ENCODE measurements at regions not wholly inside any gene's neighbourhood (a gene's known extent, or its start where the extent isn't known, plus 50 kb on each side); places are given as distances from the start of the nearest gene placed in this dataset.

DNA sequence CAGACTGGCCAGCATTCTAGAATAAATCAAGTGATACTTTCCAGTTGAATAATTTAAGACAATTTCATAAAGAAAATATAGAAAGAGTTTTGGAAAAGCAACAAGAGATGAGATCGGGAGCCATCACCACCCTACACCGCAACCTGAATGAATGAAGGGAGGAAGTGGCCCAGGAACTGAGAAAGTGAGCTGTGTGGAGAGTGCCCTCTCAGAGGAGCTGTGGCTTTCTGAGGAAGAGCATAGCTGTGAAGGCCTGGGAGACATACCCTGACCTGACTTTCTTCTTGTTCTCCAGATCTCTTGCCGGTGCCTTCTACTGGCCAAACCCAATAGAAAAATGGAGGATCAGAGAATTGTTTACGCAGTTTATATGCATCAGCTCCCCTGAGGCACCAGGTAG, 79.3 kb upstream of the TSPAN8 start:
- no peak overlapping the region for H3K27ac ChIP-seq
- peaks cover 0 to 20% (median 0%) of the 10 kb centered on the region in 4 donors for H3K4me1 ChIP-seq
- no peak for DNase-seq
- TF ChIP-seq, protein P1, sequence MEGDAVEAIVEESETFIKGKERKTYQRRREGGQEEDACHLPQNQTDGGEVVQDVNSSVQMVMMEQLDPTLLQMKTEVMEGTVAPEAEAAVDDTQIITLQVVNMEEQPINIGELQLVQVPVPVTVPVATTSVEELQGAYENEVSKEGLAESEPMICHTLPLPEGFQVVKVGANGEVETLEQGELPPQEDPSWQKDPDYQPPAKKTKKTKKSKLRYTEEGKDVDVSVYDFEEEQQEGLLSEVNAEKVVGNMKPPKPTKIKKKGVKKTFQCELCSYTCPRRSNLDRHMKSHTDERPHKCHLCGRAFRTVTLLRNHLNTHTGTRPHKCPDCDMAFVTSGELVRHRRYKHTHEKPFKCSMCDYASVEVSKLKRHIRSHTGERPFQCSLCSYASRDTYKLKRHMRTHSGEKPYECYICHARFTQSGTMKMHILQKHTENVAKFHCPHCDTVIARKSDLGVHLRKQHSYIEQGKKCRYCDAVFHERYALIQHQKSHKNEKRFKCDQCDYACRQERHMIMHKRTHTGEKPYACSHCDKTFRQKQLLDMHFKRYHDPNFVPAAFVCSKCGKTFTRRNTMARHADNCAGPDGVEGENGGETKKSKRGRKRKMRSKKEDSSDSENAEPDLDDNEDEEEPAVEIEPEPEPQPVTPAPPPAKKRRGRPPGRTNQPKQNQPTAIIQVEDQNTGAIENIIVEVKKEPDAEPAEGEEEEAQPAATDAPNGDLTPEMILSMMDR (IDR thresholded peaks at IDR 0.05), result no peak
- no peaks in the 10 kb centered on the region for H3K9me3 ChIP-seq
- H3K36me3 ChIP-seq, result no peaks in the 10 kb centered on the region
- intact Hi-C loops (cut with DNase I; ENCODE audit: low total_unique reads), result no loop called here
- H3K27me3 ChIP-seq, result no peaks in the 10 kb centered on the region
- no peak overlapping the region for H3K4me3 ChIP-seq

DNA sequence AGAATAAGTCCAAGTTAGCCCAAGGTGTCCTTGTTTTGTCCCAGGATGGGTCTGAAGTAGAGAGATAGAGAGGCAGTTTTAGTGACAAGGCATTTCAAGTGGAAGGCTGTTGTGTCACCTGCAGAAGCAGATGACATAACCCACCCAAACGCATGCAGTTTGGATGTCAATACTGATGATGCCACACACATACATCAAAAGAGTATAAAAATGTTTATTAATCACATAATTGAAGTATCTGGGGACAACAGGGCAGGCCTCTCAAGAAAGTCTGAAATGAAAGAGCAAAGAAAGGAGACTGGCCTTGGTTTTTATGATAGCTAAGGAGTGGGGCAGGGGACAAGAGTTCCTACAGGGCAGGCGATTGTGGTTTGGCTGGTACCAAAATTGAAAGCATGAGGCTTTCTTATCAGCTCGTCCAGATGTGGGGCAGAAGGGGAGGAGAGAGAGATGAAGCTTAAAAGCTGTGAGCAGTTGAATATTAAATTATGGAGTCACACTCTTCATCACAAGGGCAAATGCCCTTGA, 78.4 kb upstream of the TSPAN8 start:
- DNase-seq, result no peak
- H3K9me3 ChIP-seq, result no peaks in the 10 kb centered on the region
- H3K4me1 ChIP-seq, result peaks cover 0 to 11% (median 0%) of the 10 kb centered on the region in 4 donors
- intact Hi-C loops (cut with DNase I; ENCODE audit: low total_unique reads), result no loop called here
- TF ChIP-seq, protein P1 (IDR thresholded peaks at IDR 0.05), result no peak
- no peaks in the 10 kb centered on the region for H3K27me3 ChIP-seq
- H3K27ac ChIP-seq, result no peak overlapping the region
- no peaks in the 10 kb centered on the region for H3K36me3 ChIP-seq
- H3K4me3 ChIP-seq, result no peak overlapping the region

DNA sequence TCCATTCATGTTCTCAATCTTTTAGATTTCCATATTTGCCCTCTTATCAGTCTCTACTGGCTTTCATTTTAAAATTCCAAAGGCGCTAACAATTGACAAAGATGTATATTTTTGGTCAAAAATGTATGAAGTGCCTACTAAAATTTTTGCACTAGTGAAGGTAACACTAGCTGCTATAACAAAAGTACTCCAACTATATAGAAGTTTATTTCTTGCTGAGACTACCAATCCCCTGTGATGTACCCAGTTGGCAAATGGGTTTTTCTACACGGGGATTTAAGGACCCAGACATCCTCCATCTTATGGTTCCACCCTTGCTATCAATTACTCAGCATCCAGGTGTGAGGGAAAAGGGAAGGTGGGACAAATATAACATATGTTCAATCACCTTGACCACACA, 75.3 kb upstream of the TSPAN8 start:
- no peak overlapping the region for H3K4me3 ChIP-seq
- TF ChIP-seq, protein P1 (IDR thresholded peaks at IDR 0.05), result no peak
- intact Hi-C loops (cut with DNase I; ENCODE audit: low total_unique reads), result no loop called here
- H3K27ac ChIP-seq, result no peak overlapping the region
- no peaks in the 10 kb centered on the region for H3K27me3 ChIP-seq
- no peaks in the 10 kb centered on the region for H3K4me1 ChIP-seq
- no peaks in the 10 kb centered on the region for H3K36me3 ChIP-seq
- no peaks in the 10 kb centered on the region for H3K9me3 ChIP-seq
- DNase-seq, result no peak

DNA sequence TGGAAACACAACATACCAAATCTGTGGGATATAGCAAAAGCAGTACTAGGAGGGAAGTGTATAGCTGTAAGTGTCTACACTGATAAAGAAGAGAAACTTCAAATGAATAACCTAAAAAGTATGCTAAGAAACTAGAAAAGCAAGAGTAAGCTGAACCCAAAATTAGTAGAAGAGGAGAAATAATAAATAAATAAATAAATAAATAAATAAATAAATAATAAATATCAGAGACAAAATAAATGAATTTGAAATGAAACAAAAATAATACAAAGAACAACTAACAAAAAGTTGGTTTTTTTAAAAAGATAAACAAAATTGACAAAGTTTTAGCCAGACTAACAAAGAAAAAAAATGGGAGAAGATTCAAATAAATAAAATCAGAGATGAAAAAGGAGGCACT, 72.7 kb upstream of the TSPAN8 start:
- no peak overlapping the region for H3K4me3 ChIP-seq
- no peaks in the 10 kb centered on the region for H3K4me1 ChIP-seq
- no peaks in the 10 kb centered on the region for H3K36me3 ChIP-seq
- no peak overlapping the region for H3K27ac ChIP-seq
- H3K27me3 ChIP-seq, result no peaks in the 10 kb centered on the region
- intact Hi-C loops (cut with DNase I; ENCODE audit: low total_unique reads), result no loop called here
- TF ChIP-seq, protein P1 (IDR thresholded peaks at IDR 0.05), result no peak
- DNase-seq, result no peak
- H3K9me3 ChIP-seq, result no peaks in the 10 kb centered on the region

DNA sequence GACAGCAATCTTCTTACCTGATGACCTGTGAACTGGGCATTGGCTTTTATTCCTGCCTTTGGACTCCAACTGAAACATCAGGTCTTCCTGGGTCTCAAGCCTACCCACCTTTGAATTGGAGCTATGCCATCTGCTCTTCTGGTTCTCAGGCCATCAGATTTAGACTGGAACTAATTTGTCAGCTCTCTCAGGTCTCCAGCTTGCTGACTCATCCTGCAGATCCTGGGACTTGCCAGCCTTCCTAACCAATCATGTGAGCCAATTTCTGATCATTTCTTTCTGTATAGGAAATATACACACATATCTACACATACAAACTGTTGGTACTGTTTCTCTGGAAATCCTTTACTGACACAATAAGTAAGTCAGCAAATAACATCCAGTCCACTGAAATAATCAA, 65.3 kb upstream of the TSPAN8 start:
- no peaks in the 10 kb centered on the region for H3K27me3 ChIP-seq
- H3K4me3 ChIP-seq, result no peak overlapping the region
- H3K36me3 ChIP-seq, result no peaks in the 10 kb centered on the region
- intact Hi-C loops (cut with DNase I; ENCODE audit: low total_unique reads), result no loop called here
- TF ChIP-seq, protein P1 (IDR thresholded peaks at IDR 0.05), result no peak
- DNase-seq, result no peak
- no peaks in the 10 kb centered on the region for H3K4me1 ChIP-seq
- no peak overlapping the region for H3K27ac ChIP-seq
- H3K9me3 ChIP-seq, result no peaks in the 10 kb centered on the region

DNA sequence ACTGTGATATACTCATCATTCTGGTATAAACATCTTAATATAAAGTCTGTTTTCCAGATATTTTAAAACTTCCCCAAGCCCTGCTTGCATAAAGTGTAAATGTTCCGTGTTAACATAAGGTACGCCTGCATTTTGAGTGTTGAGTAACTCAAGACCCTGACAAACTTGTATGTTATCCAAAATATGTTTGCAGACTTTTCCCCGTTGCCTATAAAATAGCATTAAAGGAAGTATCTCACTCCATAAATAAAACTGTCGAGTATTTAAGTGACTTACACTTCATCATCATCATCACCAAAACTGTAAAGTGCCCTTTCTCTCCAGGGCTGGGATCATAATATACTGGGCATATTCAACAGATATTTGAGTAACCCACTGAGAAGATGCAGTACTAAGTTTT, 64.6 kb upstream of the TSPAN8 start:
- no peaks in the 10 kb centered on the region for H3K36me3 ChIP-seq
- H3K9me3 ChIP-seq, result no peaks in the 10 kb centered on the region
- H3K27me3 ChIP-seq, result no peaks in the 10 kb centered on the region
- H3K27ac ChIP-seq, result no peak overlapping the region
- intact Hi-C loops (cut with DNase I; ENCODE audit: low total_unique reads), result no loop called here
- H3K4me3 ChIP-seq, result no peak overlapping the region
- no peak for DNase-seq
- H3K4me1 ChIP-seq, result no peaks in the 10 kb centered on the region
- TF ChIP-seq, protein P1 (IDR thresholded peaks at IDR 0.05), result no peak

Measured in tibial artery (tissue), 4 donors.